HCT116 (cell line): ENCODE measurements at regions not wholly inside any gene's neighbourhood (a gene's known extent, or its start where the extent isn't known, plus 50 kb on each side); places are given as distances from the start of the nearest gene placed in this dataset.

Source experiments
- ATAC-seq: fragments of 200-7000 bp; cut with Tn5 transposase; 2 replicates; pipeline ENCODE4 v1.9.1; 2020; ENCODE audit warnings: mild to moderate bottlenecking, moderate library complexity
- BruUV-seq: library from RNA; stranded (reverse); fragments of 400-500 nt; replicated peaks from 2 replicates; lab custom pipeline; 2021; lab: Mats Ljungman, UMichigan
- CTCF ChIA-PET: fragments of 300-600 bp; sonication (Branson Sonifier 250); formaldehyde crosslinking; loops from one replicate; lab custom pipeline; 2021; ENCODE audit warnings: antibody characterized with exemption; lab: Charles Lee
- POLR2A ChIA-PET: fragments of 300-600, 350-600 bp; sonication (Branson Sonifier 250); formaldehyde crosslinking; loops from one replicate; lab custom pipeline; 2021; ENCODE audit warnings: antibody characterized with exemption; lab: Charles Lee
- RAD21 ChIA-PET, 2 experiments: fragments of 300-600 bp; sonication (Branson Sonifier 250); formaldehyde crosslinking; loops; one replicate each; lab custom pipeline; 2023; ENCODE audit warnings: low total read pairs in 2 of 2; ENCODE audit not compliant: uncharacterized antibody in 2 of 2, unreplicated experiment in 2 of 2, low non-redundant PET in 1 of 2; lab: Charles Lee
- DNase-seq: peaks from one replicate; pipeline ENCODE4 v3.0.0-alpha.2; 2010; ENCODE audit warnings: low read depth, low spot score
- H2AFZ ChIP-seq: fragments of 200-600 bp; shearing (Covaris generic), sonication (generic); 2 replicates; pipeline ENCODE4 v1.6.1; 2017; ENCODE audit warnings: low read depth, mixed run types, mixed read lengths, antibody characterized with exemption, low read length; ENCODE audit not compliant: poor library complexity, severe bottlenecking
- H3K27ac ChIP-seq: 2 replicates; pipeline ENCODE4 v1.5.1; 2012; ENCODE audit warnings: low read depth, low read length
- H3K27me3 ChIP-seq: fragments of 200-600 bp; sonication (generic); 2 replicates; pipeline ENCODE4 v1.6.1; 2016; ENCODE audit warnings: mixed run types, low read length, mixed read lengths; ENCODE audit not compliant: insufficient read depth
- H3K36me3 ChIP-seq, 2 experiments: fragments of 200-500 bp in 1 of 2; fragments of 200-600 bp in 1 of 2; sonication (Bioruptor generic) in 1 of 2; sonication (generic) in 1 of 2; 2 replicates each; pipeline versions ENCODE4 v1.5.1 to v1.6.1; 2014 to 2016; ENCODE audit warnings: low read length in 2 of 2, inconsistent platforms in 1 of 2, mixed read lengths in 1 of 2, mixed run types in 1 of 2; ENCODE audit not compliant: insufficient read depth in 2 of 2, control insufficient read depth in 1 of 2
- H3K4me1 ChIP-seq, 2 experiments: fragments of 200-600 bp in 1 of 2; sonication (generic) in 1 of 2; 2 replicates each; pipeline versions ENCODE4 v1.5.1 to v1.6.1; 2012 to 2017; ENCODE audit warnings: low read length in 2 of 2, inconsistent platforms in 1 of 2, mild to moderate bottlenecking in 1 of 2, mixed read lengths in 1 of 2, mixed run types in 1 of 2, moderate library complexity in 1 of 2; ENCODE audit not compliant: insufficient read depth in 2 of 2, control insufficient read depth in 1 of 2
- H3K4me2 ChIP-seq: fragments of 200-600 bp; sonication (generic); 2 replicates; pipeline ENCODE4 v1.6.1; 2017; ENCODE audit warnings: mixed run types, low read length, mixed read lengths
- H3K4me3 ChIP-seq, 2 experiments: fragments of 200-600 bp in 1 of 2; sonication (generic) in 1 of 2; replicated peaks in 1 of 2; 2 replicates each; pipeline ENCODE4 v1.5.1; 2011 to 2016; ENCODE audit warnings: low read length in 2 of 2, control low read depth in 1 of 2, low read depth in 1 of 2, mild to moderate bottlenecking in 1 of 2, mixed read lengths in 1 of 2, mixed run types in 1 of 2
- H3K79me2 ChIP-seq: fragments of 200-600 bp; sonication (generic); 2 replicates; pipeline ENCODE4 v1.6.1; 2017; ENCODE audit warnings: mild to moderate bottlenecking, mixed run types, low read length, moderate library complexity, mixed read lengths; ENCODE audit not compliant: insufficient read depth
- H3K9ac ChIP-seq: fragments of 200-600 bp; sonication (generic); 2 replicates; pipeline ENCODE4 v1.6.1; 2016; ENCODE audit warnings: low read length, mixed read lengths
- H3K9me2 ChIP-seq: fragments of 200-600 bp; sonication (generic), shearing (Covaris generic); 2 replicates; pipeline ENCODE4 v1.6.1; 2017; ENCODE audit warnings: mixed run types, mild to moderate bottlenecking, moderate library complexity; ENCODE audit not compliant: insufficient read depth
- H3K9me3 ChIP-seq, 2 experiments: fragments of 200-500 bp in 1 of 2; fragments of 200-600 bp in 1 of 2; sonication (Bioruptor generic) in 1 of 2; sonication (generic) in 1 of 2; 2 replicates each; pipeline ENCODE4 v1.6.1; 2014 to 2017; ENCODE audit warnings: low read length in 2 of 2, mixed read lengths in 2 of 2, inconsistent platforms in 1 of 2, low read depth in 1 of 2, mild to moderate bottlenecking in 1 of 2, mixed run types in 1 of 2, moderate library complexity in 1 of 2; ENCODE audit not compliant: control insufficient read depth in 1 of 2, insufficient read depth in 1 of 2
- H4K20me1 ChIP-seq: fragments of 200-600 bp; sonication (generic), shearing (Covaris generic); 2 replicates; pipeline ENCODE4 v1.6.1; 2017; ENCODE audit warnings: mixed run types, mild to moderate bottlenecking, moderate library complexity; ENCODE audit not compliant: insufficient read depth
- ATF3 ChIP-seq: IDR thresholded peaks from 2 replicates; pipeline ENCODE4 v1.6.1; 2012
- ELF1 ChIP-seq: IDR thresholded peaks from 2 replicates; pipeline ENCODE4 v1.6.1; 2012; ENCODE audit warnings: low read depth, borderline replicate concordance
- EZH2 ChIP-seq: fragments of 200-600 bp; sonication (generic); IDR thresholded peaks from 2 replicates; pipeline ENCODE4 v1.6.1; 2017; ENCODE audit warnings: antibody characterized with exemption, mixed run types
- EZH2phosphoT487 ChIP-seq: fragments of 200-600 bp; IDR thresholded peaks from 2 replicates; pipeline ENCODE4 v1.6.1; 2018; ENCODE audit warnings: antibody characterized with exemption, borderline replicate concordance
- FOSL1 ChIP-seq: IDR thresholded peaks from 2 replicates; pipeline ENCODE4 v1.6.1; 2012; ENCODE audit warnings: low read depth
- REST ChIP-seq: IDR thresholded peaks from 2 replicates; pipeline ENCODE4 v1.6.1; 2012; ENCODE audit warnings: low read depth
- SIN3A ChIP-seq: IDR thresholded peaks from 2 replicates; pipeline ENCODE4 v1.6.1; 2012; ENCODE audit warnings: low read depth
- SRF ChIP-seq: IDR thresholded peaks from 2 replicates; pipeline ENCODE4 v1.6.1; 2012; ENCODE audit warnings: low read depth
- YY1 ChIP-seq: IDR thresholded peaks from 2 replicates; pipeline ENCODE4 v1.6.1; 2011; ENCODE audit warnings: low read length, low read depth, moderate library complexity, mild to moderate bottlenecking; ENCODE audit not compliant: insufficient replicate concordance; ENCODE audit errors: extremely low read depth
- ZFX ChIP-seq: fragments of 450-650 bp; IDR thresholded peaks from 2 replicates; pipeline ENCODE4 v1.6.1; 2017
- intact Hi-C: fragments of 100-400 bp; cut with micrococcal nuclease; formaldehyde crosslinking; loops from 2 replicates; pipeline ENCODE4 v1.10.0; 2022

- RAD21 ChIA-PET: no interaction called here
- Histone ChIP-seq H3K9me2 (no peaks in the 10 kb centered on the region), H3K9ac (no peak overlapping the region), H3K4me1 (no peaks in the 10 kb centered on the region), H3K36me3 (no peaks in the 10 kb centered on the region), H3K79me2 (no peaks in the 10 kb centered on the region), H3K4me2 (no peak overlapping the region), H3K27me3 (no peaks in the 10 kb centered on the region), H2AFZ (no peak overlapping the region), H3K4me3 (no peak overlapping the region), H3K27ac (no peak overlapping the region), H3K9me3 (peaks cover 3 to 15% of the 10 kb centered on the region in 2 experiments; a peak in 2 of 4 replicates), H4K20me1 (no peaks in the 10 kb centered on the region)
- TF ChIP-seq SRF (no peak), REST (no peak), ATF3 (no peak), YY1 (no peak), ZFX (no peak), SIN3A (no peak), ELF1 (no peak), EZH2phosphoT487 (no peak), EZH2 (no peak), FOSL1 (no peak)
- CTCF ChIA-PET: no interaction called here
- no TSS peak for BruUV-seq
- no peak for DNase-seq
- POLR2A ChIA-PET: no interaction called here
- no peak for ATAC-seq
- intact Hi-C loops: no loop called here
These were observed 1600.1 kb downstream of the DPP10 start for GRCh38 chr2:116042530-116042929.
